ENCODE measurements at regions not wholly inside any gene's neighbourhood (a gene's known extent, or its start where the extent isn't known, plus 50 kb on each side); places are given as distances from the start of the nearest gene placed in this dataset.

DNA sequence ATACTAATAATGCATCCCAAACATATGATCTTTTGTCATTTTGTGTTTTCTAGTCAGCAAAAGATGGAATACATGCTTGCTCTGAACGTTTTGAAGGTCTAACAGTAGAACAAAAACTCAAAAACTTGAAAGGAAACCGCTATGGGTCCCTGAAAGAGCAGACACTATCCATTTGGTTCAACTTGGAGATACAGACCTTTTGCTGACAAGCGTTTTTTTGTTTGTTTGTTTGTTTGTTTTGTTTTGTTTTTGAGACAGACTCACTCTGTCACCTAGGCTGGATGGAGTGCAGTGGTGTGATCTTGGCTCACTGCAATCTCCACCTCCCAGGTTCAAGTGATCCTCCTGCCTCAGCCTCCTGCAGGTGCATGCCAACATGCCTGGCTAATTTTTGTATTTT, 644.3 kb upstream of the PTCHD4 start:
- Mint-ChIP-seq H3K9me3 (no peaks in the 10 kb centered on the region), H3K4me3 (no peak overlapping the region), H3K27me3 (ENCODE audit: low read depth) (no peaks in the 10 kb centered on the region), H3K4me1 (peaks cover 9 to 11% of the 10 kb centered on the region in 2 experiments), H3K27ac (no peak overlapping the region; a peak in 1 of 7 replicates), H3K36me3 (ENCODE audit: insufficient read depth in 1 of 3, low read depth in 3 of 3) (no peaks in the 10 kb centered on the region)
- no peak overlapping the region for H4K8ac ChIP-seq (replicated peaks; ENCODE audit: insufficient read length, low read depth, low read length)
- H3K23ac ChIP-seq (ENCODE audit: insufficient read length, low read depth, low read length), result no peak overlapping the region
- no peaks in the 10 kb centered on the region for H3K79me2 ChIP-seq (ENCODE audit: insufficient read depth, low read length)
- H2BK20ac ChIP-seq (ENCODE audit: low read depth, low read length, poor library complexity, severe bottlenecking), result no peak overlapping the region
- no peak for DNase-seq
- no peak overlapping the region for H3T11ph ChIP-seq (ENCODE audit: low read length)
- H3K14ac ChIP-seq (ENCODE audit: insufficient read depth, low read length), result no peak overlapping the region
- H4K20me1 ChIP-seq (ENCODE audit: control insufficient read depth, insufficient read depth, insufficient read length), result no peaks in the 10 kb centered on the region
- no peak overlapping the region for H2BK12ac ChIP-seq (ENCODE audit: insufficient read length, low read depth, low read length)
- no peak overlapping the region for H3K18ac ChIP-seq (ENCODE audit: insufficient read length, low read depth, low read length)
- no peaks in the 10 kb centered on the region for H3K23me2 ChIP-seq (ENCODE audit: insufficient read length, low read depth, low read length, poor library complexity, severe bottlenecking)
- H3K27ac ChIP-seq (ENCODE audit: insufficient read length, low read depth, low read length), result no peak overlapping the region
- no peaks in the 10 kb centered on the region for H3K27me3 ChIP-seq (ENCODE audit: insufficient read depth, low read length)
- H2BK120ac ChIP-seq (ENCODE audit: low read depth, low read length, poor library complexity, severe bottlenecking), result no peak overlapping the region
- no peak overlapping the region for H2AK5ac ChIP-seq (ENCODE audit: insufficient read length, low read length)
- no peak overlapping the region for H2AFZ ChIP-seq (ENCODE audit: low read length)
- no peaks in the 10 kb centered on the region for H3K9me3 ChIP-seq (ENCODE audit: control insufficient read depth, low read depth, low read length)
- WGBS (ENCODE audit: extremely low coverage, insufficient read length, low lambda C conversion rate), result no CpG with 5 or more reads among the region's 3 CpGs
- H3K79me1 ChIP-seq (ENCODE audit: insufficient read depth, low read depth, low read length, poor library complexity, severe bottlenecking), result no peaks in the 10 kb centered on the region
- H4K5ac ChIP-seq (ENCODE audit: insufficient read length, low read depth, low read length), result no peak overlapping the region
- H3K56ac ChIP-seq (ENCODE audit: insufficient read length, low read depth, low read length), result no peak overlapping the region
- 0 out of 2 replicates have a peak, but pooled peaks cover 2% of the 10 kb centered on the region for H3K4me1 ChIP-seq (ENCODE audit: insufficient read depth, low read length)
- no peak overlapping the region for H3K4me2 ChIP-seq (ENCODE audit: insufficient read depth, insufficient read length, low read length)
- H4K91ac ChIP-seq (ENCODE audit: insufficient read length, low read depth, low read length), result no peak overlapping the region
- no peak overlapping the region for H2BK5ac ChIP-seq (ENCODE audit: insufficient read length, low read length)
- H3K9ac ChIP-seq (ENCODE audit: extremely low read depth, insufficient read length, low read length), result no peak overlapping the region
- H3K4ac ChIP-seq (ENCODE audit: low read depth, low read length), result no peak overlapping the region
- H2BK15ac ChIP-seq (ENCODE audit: low read depth, low read length), result no peak overlapping the region
- TF ChIP-seq, protein P1, sequence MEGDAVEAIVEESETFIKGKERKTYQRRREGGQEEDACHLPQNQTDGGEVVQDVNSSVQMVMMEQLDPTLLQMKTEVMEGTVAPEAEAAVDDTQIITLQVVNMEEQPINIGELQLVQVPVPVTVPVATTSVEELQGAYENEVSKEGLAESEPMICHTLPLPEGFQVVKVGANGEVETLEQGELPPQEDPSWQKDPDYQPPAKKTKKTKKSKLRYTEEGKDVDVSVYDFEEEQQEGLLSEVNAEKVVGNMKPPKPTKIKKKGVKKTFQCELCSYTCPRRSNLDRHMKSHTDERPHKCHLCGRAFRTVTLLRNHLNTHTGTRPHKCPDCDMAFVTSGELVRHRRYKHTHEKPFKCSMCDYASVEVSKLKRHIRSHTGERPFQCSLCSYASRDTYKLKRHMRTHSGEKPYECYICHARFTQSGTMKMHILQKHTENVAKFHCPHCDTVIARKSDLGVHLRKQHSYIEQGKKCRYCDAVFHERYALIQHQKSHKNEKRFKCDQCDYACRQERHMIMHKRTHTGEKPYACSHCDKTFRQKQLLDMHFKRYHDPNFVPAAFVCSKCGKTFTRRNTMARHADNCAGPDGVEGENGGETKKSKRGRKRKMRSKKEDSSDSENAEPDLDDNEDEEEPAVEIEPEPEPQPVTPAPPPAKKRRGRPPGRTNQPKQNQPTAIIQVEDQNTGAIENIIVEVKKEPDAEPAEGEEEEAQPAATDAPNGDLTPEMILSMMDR (conservative IDR thresholded peaks at IDR 0.05), result no peak

Data from H9 (cell line).